HG02884 (cell line): ENCODE measurements at regions not wholly inside any gene's neighbourhood (a gene's known extent, or its start where the extent isn't known, plus 50 kb on each side); places are given as distances from the start of the nearest gene placed in this dataset.
A peak's percentile ranks its signal among the peaks of the same experiment; 100 is the strongest.
"Not testable (repeated sequence)": the region's sequence is repeated elsewhere in the genome, so short reads cannot be mapped to it uniquely, and the experiment has no call there.

Experiments used
- ATAC-seq: cut with Tn5 transposase; IDR thresholded peaks from one replicate; pipeline ENCODE4 v1.9.1; 2021; ENCODE audit warnings: mild to moderate bottlenecking, moderate library complexity; ENCODE audit not compliant: unreplicated experiment

- ATAC-seq: no peak
Observed at GRCh38 chr13:58472483-58472882, 840.9 kb downstream of the PCDH17 start.

GRCh38 chr13:58474581-58474980 is 843.0 kb downstream of the PCDH17 start:
- no peak for ATAC-seq

GRCh38 chr13:58476206-58476918 is 844.8 kb downstream of the PCDH17 start:
- no peak for ATAC-seq

DNA sequence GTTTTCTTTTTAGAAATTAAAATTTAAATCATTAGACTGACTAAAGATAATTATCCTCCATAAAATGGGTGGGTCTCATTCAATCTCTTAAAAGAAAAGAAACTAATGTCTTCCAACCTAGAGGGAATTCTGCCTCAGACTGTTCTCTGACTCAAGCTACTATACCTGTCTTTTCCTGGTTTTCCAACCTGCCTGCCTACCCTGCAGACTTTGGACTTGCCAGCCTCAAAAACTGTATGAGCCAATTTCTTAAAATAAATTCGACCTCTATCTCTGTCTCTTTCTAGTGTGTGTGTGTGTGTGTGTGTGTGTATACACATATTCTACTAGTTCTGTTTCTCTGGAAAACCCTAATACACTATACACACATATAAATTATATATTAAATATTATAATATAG is 847.3 kb downstream of the PCDH17 start:
- no peak for ATAC-seq

DNA sequence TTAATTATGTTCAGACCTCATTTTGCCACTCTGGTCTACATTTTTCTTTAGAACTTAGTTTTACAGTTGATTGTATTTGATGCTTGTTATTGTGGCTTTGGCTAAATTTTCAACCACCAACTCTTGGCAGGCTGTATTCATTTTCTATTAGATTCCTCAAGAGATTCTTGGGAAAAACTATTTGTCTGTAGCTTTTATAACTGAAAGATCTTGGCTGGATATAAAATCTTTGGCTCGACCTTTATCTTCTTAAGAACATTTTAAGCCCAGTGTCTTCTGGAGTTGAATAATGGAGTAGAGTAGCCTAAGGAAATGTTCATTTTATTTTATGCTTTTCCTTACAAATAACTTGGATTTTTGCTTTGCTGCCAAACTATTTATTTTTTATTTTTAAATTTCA is 848.5 kb downstream of the PCDH17 start:
- no peak for ATAC-seq

GRCh38 chr13:58488251-58488650 is 856.7 kb downstream of the PCDH17 start:
- no peak for ATAC-seq

DNA sequence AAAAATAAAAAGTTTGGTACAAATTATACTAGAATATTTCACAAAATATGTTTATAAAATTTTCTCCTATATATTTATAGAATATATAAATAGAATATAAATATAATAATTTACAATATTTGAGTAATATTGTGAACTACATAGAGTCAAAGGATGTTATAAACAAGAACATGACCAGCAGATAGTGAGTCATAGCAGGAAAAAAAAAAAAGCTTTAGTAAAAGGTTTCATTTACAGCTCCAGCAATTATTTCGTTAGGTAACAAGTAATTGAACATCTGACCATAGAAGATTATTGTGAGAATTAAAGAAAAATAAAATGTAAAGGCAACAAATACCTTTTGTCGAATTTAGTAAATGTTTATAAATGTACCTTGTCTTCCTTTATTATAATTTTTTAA is 864.1 kb downstream of the PCDH17 start:
- no peak for ATAC-seq

GRCh38 chr13:58500938-58501337 is 869.4 kb downstream of the PCDH17 start:
- ATAC-seq: no peak

- ATAC-seq: not testable (repeated sequence)
Observed at GRCh38 chr13:58504202-58504700, 872.7 kb downstream of the PCDH17 start.

GRCh38 chr13:58505262-58505920 is 873.8 kb downstream of the PCDH17 start:
- ATAC-seq: not testable (repeated sequence)

DNA sequence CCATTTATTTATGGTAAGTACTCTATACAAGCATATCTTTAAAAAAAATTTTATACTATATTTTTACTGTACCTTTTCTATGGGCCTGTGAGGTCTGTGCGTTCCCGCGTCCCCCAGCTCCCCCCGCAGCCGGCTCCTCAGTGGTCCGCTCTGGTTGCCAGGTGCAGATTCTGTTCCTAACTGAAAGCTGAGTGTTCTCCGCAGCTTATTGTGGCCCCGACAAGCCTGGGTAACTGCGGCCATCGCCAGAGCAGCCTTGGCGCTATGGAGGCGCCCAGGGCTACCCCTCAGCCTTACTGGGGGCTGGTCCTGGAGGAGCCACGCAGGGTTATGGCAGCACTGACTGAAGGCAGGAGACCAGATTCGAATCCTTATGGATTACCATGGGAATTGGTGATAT is 896.8 kb downstream of the PCDH17 start:
- ATAC-seq: no peak

DNA sequence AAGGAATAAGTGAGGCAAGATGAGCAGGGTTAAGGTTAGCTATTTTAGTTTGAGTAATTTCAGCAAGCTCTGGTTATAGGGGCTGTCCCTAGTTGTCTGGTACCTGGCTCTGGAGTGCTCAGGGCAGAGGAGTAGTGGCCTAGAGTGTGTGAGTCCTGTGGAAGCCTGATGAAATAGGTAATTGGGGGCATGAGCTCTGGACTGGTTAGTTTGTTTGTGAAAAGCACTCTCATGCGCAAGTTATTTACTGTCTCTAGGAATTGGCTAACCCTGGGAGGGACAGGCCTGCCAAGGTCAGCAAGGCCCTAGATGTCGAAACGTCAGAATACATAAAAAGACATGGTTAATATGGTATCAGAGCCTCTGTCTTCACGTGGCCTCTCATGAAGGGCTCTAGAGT is 900.1 kb downstream of the PCDH17 start:
- no peak for ATAC-seq

- no peak for ATAC-seq
Observed at GRCh38 chr13:58542530-58542929, 911.0 kb downstream of the PCDH17 start.

DNA sequence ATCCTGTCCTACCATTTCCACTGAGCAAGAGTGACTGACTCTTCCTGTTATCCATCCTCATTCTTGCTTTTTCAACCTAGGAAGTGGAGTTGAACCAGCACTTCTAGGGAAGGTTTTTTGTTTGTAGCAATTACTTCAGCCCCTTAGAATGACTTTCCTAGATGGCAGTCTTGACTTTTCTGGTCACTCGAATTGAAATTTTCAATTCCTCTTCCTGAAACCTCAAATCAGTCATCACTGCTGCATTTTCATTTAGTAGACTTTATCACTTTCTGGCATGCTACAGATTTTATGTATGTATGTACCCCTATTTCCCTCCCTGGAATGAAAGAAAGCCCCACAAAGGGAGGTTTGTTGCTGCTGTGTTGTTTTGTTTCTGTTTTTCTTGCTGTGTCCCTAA is 915.9 kb downstream of the PCDH17 start:
- ATAC-seq: no peak

GRCh38 chr13:58566176-58566575 is 934.6 kb downstream of the PCDH17 start:
- no peak for ATAC-seq

GRCh38 chr13:58573743-58574142 is 942.2 kb downstream of the PCDH17 start:
- ATAC-seq: no peak

DNA sequence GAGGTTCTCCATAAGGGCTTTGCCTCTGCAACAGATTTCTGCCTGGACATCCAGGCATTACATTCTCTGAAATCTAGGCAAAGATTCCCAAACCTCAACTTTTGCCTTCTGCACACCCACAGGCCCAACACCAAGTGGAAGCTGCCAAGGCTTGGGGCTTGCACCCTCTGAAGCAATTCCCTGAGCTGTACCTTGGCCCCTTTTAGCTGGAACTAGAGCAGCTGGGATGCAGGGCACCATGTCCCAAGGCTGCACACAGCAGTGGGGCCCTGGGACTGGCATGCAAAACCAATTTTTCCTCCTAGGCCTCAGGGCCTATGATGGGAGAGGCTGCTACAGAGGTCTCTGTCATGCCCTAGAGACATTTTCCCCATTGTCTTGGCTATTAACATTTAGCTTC is 943.2 kb downstream of the PCDH17 start:
- no peak for ATAC-seq

DNA sequence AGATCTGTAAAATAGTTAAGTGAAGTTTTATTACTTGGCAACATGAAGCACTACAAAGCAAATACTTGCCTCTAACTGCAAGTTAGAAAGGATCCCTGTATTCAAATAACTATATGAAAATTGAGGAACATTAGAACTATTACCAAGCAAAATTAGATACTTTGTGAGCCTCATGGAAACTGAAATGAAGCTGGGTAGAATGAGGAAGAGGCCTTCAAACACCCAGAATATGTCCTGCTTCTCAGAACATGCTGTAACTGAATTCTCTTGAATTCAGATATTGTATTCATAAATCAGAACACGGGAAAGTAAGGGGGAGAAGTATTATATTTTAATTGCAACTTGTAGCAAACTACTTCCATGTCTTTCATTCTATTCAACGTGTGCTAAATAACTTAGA is 947.9 kb downstream of the PCDH17 start:
- no peak for ATAC-seq

DNA sequence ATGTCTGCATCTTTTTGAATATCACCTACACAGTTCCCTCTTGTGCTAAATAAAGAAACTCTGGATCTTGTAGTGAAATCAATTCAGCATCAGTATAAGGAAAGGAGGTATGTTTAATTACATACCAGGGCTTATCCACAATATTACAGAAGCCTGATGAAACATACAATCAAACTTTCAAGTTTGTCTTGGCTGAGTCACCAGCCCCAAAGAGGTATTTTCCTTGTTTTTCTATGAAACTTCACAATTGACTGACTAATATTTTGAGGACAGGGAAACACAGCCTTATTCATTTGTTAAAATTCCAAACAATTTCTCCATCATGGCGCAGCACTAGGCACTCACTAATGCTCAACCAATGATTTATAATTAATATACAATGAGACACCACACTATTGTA is 952.4 kb downstream of the PCDH17 start:
- ATAC-seq: no peak

GRCh38 chr13:58584610-58585009 is 953.1 kb downstream of the PCDH17 start:
- ATAC-seq: no peak

DNA sequence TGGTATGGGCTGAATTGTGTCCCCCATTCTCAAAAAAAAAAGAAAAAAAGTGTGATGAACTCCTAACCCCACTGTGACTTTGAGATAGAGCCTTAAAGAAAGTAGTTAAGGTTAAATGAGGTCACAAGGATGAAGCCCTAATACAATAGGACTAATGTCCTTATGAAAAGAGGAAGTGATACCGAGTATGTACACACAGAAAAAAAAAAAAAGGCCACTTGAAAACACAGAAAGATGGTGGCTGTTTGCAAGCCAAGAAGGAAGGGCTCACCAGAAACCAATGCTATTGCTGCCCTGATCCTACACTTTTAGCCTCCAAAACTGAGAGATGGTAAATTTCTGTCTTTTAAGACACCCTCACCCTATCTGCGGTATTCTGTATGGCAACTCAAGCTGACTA is 955.6 kb downstream of the PCDH17 start:
- ATAC-seq: peak; percentile 91

- no peak for ATAC-seq
Observed at GRCh38 chr13:58592052-58592451, 960.5 kb downstream of the PCDH17 start.

DNA sequence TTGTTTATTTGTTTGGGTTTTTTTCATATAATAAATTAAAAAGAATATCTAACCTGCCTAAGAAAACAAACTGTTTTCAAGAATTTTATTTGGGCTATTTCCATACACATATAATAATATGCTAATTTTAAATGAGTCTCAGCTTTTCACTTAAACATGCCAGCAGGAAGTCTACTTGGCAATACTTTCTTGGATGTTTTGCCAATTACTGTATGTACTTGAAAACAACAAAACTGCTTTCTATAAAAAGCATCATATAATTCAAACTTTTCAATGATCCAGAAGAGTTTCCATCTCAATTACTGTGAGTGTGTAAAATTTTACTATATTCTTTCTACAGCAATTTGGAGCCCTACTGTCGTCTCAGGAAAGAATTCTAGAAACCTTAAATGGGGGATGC is 961.2 kb downstream of the PCDH17 start:
- ATAC-seq: no peak
